A673 (cell line): ENCODE measurements at regions not wholly inside any gene's neighbourhood (a gene's known extent, or its start where the extent isn't known, plus 50 kb on each side); places are given as distances from the start of the nearest gene placed in this dataset.

Source experiments
- BruUV-seq: library from RNA; stranded (reverse); fragments of 400-500 nt; replicated peaks from 2 replicates; lab custom pipeline; 2021; lab: Mats Ljungman, UMichigan
- CTCF ChIA-PET: fragments of 300-600 bp; sonication (Branson Sonifier 250); formaldehyde crosslinking; loops from one replicate; lab custom pipeline; 2022; ENCODE audit warnings: antibody characterized with exemption; lab: Charles Lee
- POLR2A ChIA-PET: fragments of 300-600 bp; sonication (Branson Sonifier 250); formaldehyde crosslinking; loops from one replicate; lab custom pipeline; 2022; ENCODE audit warnings: antibody characterized with exemption; ENCODE audit not compliant: low non-redundant PET; lab: Charles Lee
- DNase-seq: peaks from one replicate; pipeline ENCODE4 v3.0.0-alpha.2; 2015; ENCODE audit warnings: low spot score
- H3K27ac ChIP-seq: fragments of 200-600 bp; sonication (generic); 2 replicates; pipeline ENCODE4 v1.5.1; 2016; ENCODE audit warnings: mixed run types, low read depth, mild to moderate bottlenecking, mixed read lengths, antibody characterized with exemption, low read length; ENCODE audit not compliant: poor library complexity, severe bottlenecking
- H3K27me3 ChIP-seq: fragments of 200-600 bp; sonication (generic); replicated peaks from 2 replicates; pipeline ENCODE4 v1.6.1; 2017; ENCODE audit warnings: mixed run types, low read depth, mild to moderate bottlenecking, mixed read lengths, antibody characterized with exemption, low read length; ENCODE audit not compliant: insufficient read depth, poor library complexity
- H3K36me3 ChIP-seq: fragments of 200-600 bp; sonication (generic); 2 replicates; pipeline ENCODE4 v1.6.1; 2016; ENCODE audit warnings: mixed run types, mild to moderate bottlenecking, mixed read lengths, antibody characterized with exemption, low read length; ENCODE audit not compliant: insufficient read depth, poor library complexity, severe bottlenecking
- H3K4me1 ChIP-seq: fragments of 200-600 bp; sonication (generic); 2 replicates; pipeline ENCODE4 v1.6.1; 2017; ENCODE audit warnings: mixed run types, mild to moderate bottlenecking, mixed read lengths, antibody characterized with exemption, low read length; ENCODE audit not compliant: insufficient read depth, poor library complexity, severe bottlenecking
- H3K4me3 ChIP-seq: fragments of 200-600 bp; sonication (generic); 2 replicates; pipeline ENCODE4 v1.5.1; 2016; ENCODE audit warnings: low read depth, mixed run types, mild to moderate bottlenecking, mixed read lengths, low read length; ENCODE audit not compliant: poor library complexity, severe bottlenecking
- H3K9me3 ChIP-seq: fragments of 200-600 bp; sonication (generic); 2 replicates; pipeline ENCODE4 v1.6.1; 2016; ENCODE audit warnings: mixed run types, low read depth, mild to moderate bottlenecking, mixed read lengths, antibody characterized with exemption, low read length; ENCODE audit not compliant: poor library complexity, severe bottlenecking
- CTCF ChIP-seq: fragments of 300-800, 200-600 bp; sonication (generic); conservative IDR thresholded peaks from 2 replicates; pipeline ENCODE4 v1.5.1; 2017; ENCODE audit warnings: low read depth, mild to moderate bottlenecking, antibody characterized with exemption, low read length, moderate library complexity, mixed read lengths
- EZH2 ChIP-seq: fragments of 200-600 bp; sonication (generic); IDR thresholded peaks from 2 replicates; pipeline ENCODE4 v1.6.1; 2017; ENCODE audit warnings: borderline replicate concordance, low read depth, mild to moderate bottlenecking, mixed read lengths, antibody characterized with exemption, low read length; ENCODE audit not compliant: poor library complexity, severe bottlenecking
- intact Hi-C: fragments of 100-400 bp; cut with micrococcal nuclease; formaldehyde crosslinking; loops from one replicate; pipeline ENCODE4 v1.10.0; 2022; ENCODE audit not compliant: unreplicated experiment

- intact Hi-C loops: no loop called here
- TF ChIP-seq EZH2 (no peak), CTCF (no peak)
- BruUV-seq: no TSS peak
- Histone ChIP-seq H3K36me3 (no peaks in the 10 kb centered on the region), H3K27ac (no peak overlapping the region), H3K4me1 (no peaks in the 10 kb centered on the region), H3K9me3 (no peaks in the 10 kb centered on the region), H3K27me3 (peaks cover 20% of the 10 kb centered on the region), H3K4me3 (no peak overlapping the region)
- ChIA-PET POLR2A (no interaction called here), CTCF (no interaction called here)
- no peak for DNase-seq
Measured at GRCh38 chr18:1995041-1995612, 576.2 kb downstream of the METTL4 start.

GRCh38 chr18:1998121-1998520, 573.2 kb downstream of the METTL4 start:
- no TSS peak for BruUV-seq
- CTCF ChIA-PET: no interaction called here
- no peak for DNase-seq
- H3K9me3 ChIP-seq: no peaks in the 10 kb centered on the region
- no peaks in the 10 kb centered on the region for H3K4me1 ChIP-seq
- POLR2A ChIA-PET: no interaction called here
- H3K27me3 ChIP-seq: peaks cover 23% of the 10 kb centered on the region
- intact Hi-C loops: no loop called here
- no peaks in the 10 kb centered on the region for H3K36me3 ChIP-seq
- no peak overlapping the region for H3K27ac ChIP-seq
- H3K4me3 ChIP-seq: no peak overlapping the region
- no peak for TF ChIP-seq CTCF
- no peak for TF ChIP-seq EZH2

- no peak for DNase-seq
- intact Hi-C loops: no loop called here
- Histone ChIP-seq H3K27ac (no peak overlapping the region), H3K4me3 (no peak overlapping the region), H3K9me3 (no peaks in the 10 kb centered on the region), H3K4me1 (no peaks in the 10 kb centered on the region), H3K36me3 (no peaks in the 10 kb centered on the region), H3K27me3 (peaks cover 18% of the 10 kb centered on the region)
- TF ChIP-seq CTCF: no peak
- no peak for TF ChIP-seq EZH2
- BruUV-seq: no TSS peak
- POLR2A ChIA-PET: no interaction called here
- CTCF ChIA-PET: no interaction called here
Measured at GRCh38 chr18:1999387-1999786, 571.9 kb downstream of the METTL4 start.
